Neural crest cell (in vitro differentiated cells): ENCODE measurements at regions not wholly inside any gene's neighbourhood (a gene's known extent, or its start where the extent isn't known, plus 50 kb on each side); places are given as distances from the start of the nearest gene placed in this dataset.

ENCODE experiments used
- DNase-seq: peaks from one replicate; pipeline ENCODE4 v3.0.0; 2021; ENCODE audit warnings: low read depth, mixed read lengths, low spot score
- H3K27ac Mint-ChIP-seq: one replicate; pipeline ENCODE4 v1.8.0; 2021; ENCODE audit warnings: mild to moderate bottlenecking, mixed read lengths; ENCODE audit not compliant: unreplicated experiment
- H3K27me3 Mint-ChIP-seq: 2 replicates; pipeline ENCODE4 v1.8.0; 2021; ENCODE audit warnings: low read depth, mild to moderate bottlenecking, mixed read lengths
- H3K36me3 Mint-ChIP-seq: 2 replicates; pipeline ENCODE4 v1.8.0; 2021; ENCODE audit warnings: low read depth, mild to moderate bottlenecking, mixed read lengths
- H3K4me1 Mint-ChIP-seq: 2 replicates; pipeline ENCODE4 v1.8.0; 2021; ENCODE audit warnings: mixed read lengths
- H3K4me3 Mint-ChIP-seq: one replicate; pipeline ENCODE4 v1.8.0; 2021; ENCODE audit warnings: mild to moderate bottlenecking, mixed read lengths
- H3K9me3 Mint-ChIP-seq: 2 replicates; pipeline ENCODE4 v1.8.0; 2021; ENCODE audit warnings: mixed read lengths
- CTCF ChIP-seq: fragments of 200-600 bp; sonication (generic); conservative IDR thresholded peaks from 2 replicates; pipeline ENCODE4 v1.5.0; 2021; ENCODE audit warnings: antibody characterized with exemption, mild to moderate bottlenecking

GRCh38 chr4:85166318-85166717 is 199.8 kb upstream of the WDFY3 start:
- no peak for TF ChIP-seq CTCF
- Mint-ChIP-seq H3K4me3 (no peak overlapping the region), H3K36me3 (no peaks in the 10 kb centered on the region), H3K27me3 (no peaks in the 10 kb centered on the region), H3K9me3 (peaks cover 3% of the 10 kb centered on the region), H3K4me1 (no peaks in the 10 kb centered on the region), H3K27ac (no peak overlapping the region)
- DNase-seq, result no peak

- DNase-seq, result no peak
- no peaks in the 10 kb centered on the region for H3K4me1 Mint-ChIP-seq
- no peak for TF ChIP-seq CTCF
- H3K27ac Mint-ChIP-seq, result no peak overlapping the region
- H3K27me3 Mint-ChIP-seq, result no peaks in the 10 kb centered on the region
- H3K4me3 Mint-ChIP-seq, result no peak overlapping the region
- no peaks in the 10 kb centered on the region for H3K36me3 Mint-ChIP-seq
- H3K9me3 Mint-ChIP-seq, result peaks cover 3% of the 10 kb centered on the region
Measured at GRCh38 chr4:85168234-85168834, 201.8 kb upstream of the WDFY3 start.

- no peak for TF ChIP-seq CTCF
- H3K27me3 Mint-ChIP-seq, result no peaks in the 10 kb centered on the region
- H3K36me3 Mint-ChIP-seq, result no peaks in the 10 kb centered on the region
- no peak overlapping the region for H3K4me3 Mint-ChIP-seq
- DNase-seq, result no peak
- peaks cover 2% of the 10 kb centered on the region for H3K9me3 Mint-ChIP-seq
- H3K27ac Mint-ChIP-seq, result no peak overlapping the region
- no peaks in the 10 kb centered on the region for H3K4me1 Mint-ChIP-seq
Measured at GRCh38 chr4:85170241-85170640, 203.8 kb upstream of the WDFY3 start.

GRCh38 chr4:85175190-85175589 is 208.7 kb upstream of the WDFY3 start:
- H3K27ac Mint-ChIP-seq, result no peak overlapping the region
- no peak for DNase-seq
- H3K9me3 Mint-ChIP-seq, result no peaks in the 10 kb centered on the region
- H3K36me3 Mint-ChIP-seq, result no peaks in the 10 kb centered on the region
- no peak overlapping the region for H3K4me3 Mint-ChIP-seq
- H3K27me3 Mint-ChIP-seq, result no peaks in the 10 kb centered on the region
- H3K4me1 Mint-ChIP-seq, result no peaks in the 10 kb centered on the region
- no peak for TF ChIP-seq CTCF

- TF ChIP-seq CTCF, result no peak
- H3K9me3 Mint-ChIP-seq, result no peaks in the 10 kb centered on the region
- H3K27ac Mint-ChIP-seq, result no peak overlapping the region
- no peaks in the 10 kb centered on the region for H3K27me3 Mint-ChIP-seq
- no peak overlapping the region for H3K4me3 Mint-ChIP-seq
- no peaks in the 10 kb centered on the region for H3K36me3 Mint-ChIP-seq
- no peaks in the 10 kb centered on the region for H3K4me1 Mint-ChIP-seq
- no peak for DNase-seq
Measured at GRCh38 chr4:85177092-85177491, 210.6 kb upstream of the WDFY3 start.
